ENCODE measurements at regions not wholly inside any gene's neighbourhood (a gene's known extent, or its start where the extent isn't known, plus 50 kb on each side); places are given as distances from the start of the nearest gene placed in this dataset.

- no peak for DNase-seq (ENCODE audit: low spot score)
Measured at GRCh38 chr10:43735907-43736306, 87.2 kb upstream of the ZNF32 start.

- DNase-seq (ENCODE audit: low spot score), result no peak
Measured at GRCh38 chr10:43734716-43735115, 86.0 kb upstream of the ZNF32 start.

GRCh38 chr10:43731486-43731885 lies 82.8 kb upstream of the ZNF32 start:
- no peak for DNase-seq (ENCODE audit: low spot score)

- no peak for DNase-seq (ENCODE audit: low spot score)
Measured at GRCh38 chr10:43728425-43728824, 79.7 kb upstream of the ZNF32 start.

- DNase-seq (ENCODE audit: low spot score), result no peak
Measured at GRCh38 chr10:43727935-43728334, 79.3 kb upstream of the ZNF32 start.

GRCh38 chr10:43715334-43715733 lies 66.7 kb upstream of the ZNF32 start:
- DNase-seq (ENCODE audit: low spot score), result no peak

- DNase-seq (ENCODE audit: low spot score), result no peak
Measured at GRCh38 chr10:43712821-43713584, 64.3 kb upstream of the ZNF32 start.

GRCh38 chr10:43710772-43711471 lies 62.2 kb upstream of the ZNF32 start:
- DNase-seq (ENCODE audit: low spot score), result no peak

- no peak for DNase-seq (ENCODE audit: low spot score)
Measured at GRCh38 chr10:43708262-43708661, 59.6 kb upstream of the ZNF32 start.

- no peak for DNase-seq (ENCODE audit: low spot score)
Measured at GRCh38 chr10:43707770-43708169, 59.1 kb upstream of the ZNF32 start.

GRCh38 chr10:43706166-43706565 lies 57.5 kb upstream of the ZNF32 start:
- no peak for DNase-seq (ENCODE audit: low spot score)

- no peak for DNase-seq (ENCODE audit: low spot score)
Measured at GRCh38 chr10:43703286-43703685, 54.6 kb upstream of the ZNF32 start.

- DNase-seq (ENCODE audit: low spot score), result no peak
Measured at GRCh38 chr10:43702936-43703281, 54.2 kb upstream of the ZNF32 start.

GRCh38 chr10:43702213-43702935 lies 53.7 kb upstream of the ZNF32 start:
- no peak for DNase-seq (ENCODE audit: low spot score)

GRCh38 chr10:43701295-43701694 lies 52.6 kb upstream of the ZNF32 start:
- DNase-seq (ENCODE audit: low spot score), result no peak

- DNase-seq (ENCODE audit: low spot score), result no peak
Measured at GRCh38 chr10:43700306-43700705, 51.6 kb upstream of the ZNF32 start.

GRCh38 chr10:43699516-43699915 lies 50.8 kb upstream of the ZNF32 start:
- DNase-seq (ENCODE audit: low spot score), result no peak
